OCI-LY7 (cell line): ENCODE measurements at regions not wholly inside any gene's neighbourhood (a gene's known extent, or its start where the extent isn't known, plus 50 kb on each side); places are given as distances from the start of the nearest gene placed in this dataset.

ENCODE experiments used
- BruUV-seq: library from RNA; stranded (reverse); fragments of 400-500 nt; replicated peaks from 2 replicates; lab custom pipeline; 2021; lab: Mats Ljungman, UMichigan
- CTCF ChIA-PET: fragments of 300-600 bp; sonication (Branson Sonifier 250); formaldehyde crosslinking; loops from one replicate; lab custom pipeline; 2022; ENCODE audit warnings: antibody characterized with exemption; ENCODE audit not compliant: unreplicated experiment; lab: Charles Lee
- POLR2A ChIA-PET: fragments of 300-600 bp; sonication (Branson Sonifier 250); formaldehyde crosslinking; loops from one replicate; lab custom pipeline; 2022; ENCODE audit warnings: antibody characterized with exemption; lab: Charles Lee
- DNase-seq: peaks from one replicate; pipeline ENCODE4 v3.0.0-alpha.2; 2015; ENCODE audit warnings: low spot score
- H2AFZ ChIP-seq: fragments of 200-600 bp; sonication (generic), shearing (Covaris generic); 2 replicates; pipeline ENCODE4 v1.6.1; 2014; ENCODE audit warnings: mild to moderate bottlenecking, antibody characterized with exemption, low read length, moderate library complexity
- H3K27ac ChIP-seq: fragments of 200-600 bp; sonication (generic); 2 replicates; pipeline ENCODE4 v1.5.1; 2014; ENCODE audit warnings: mixed run types, low read depth, mild to moderate bottlenecking, moderate library complexity, low read length, inconsistent platforms; ENCODE audit not compliant: poor library complexity, severe bottlenecking
- H3K36me3 ChIP-seq: fragments of 200-600 bp; sonication (generic); 2 replicates; pipeline ENCODE4 v1.6.1; 2014; ENCODE audit warnings: mild to moderate bottlenecking, antibody characterized with exemption, low read length, moderate library complexity, mixed read lengths; ENCODE audit not compliant: insufficient read depth
- H3K4me1 ChIP-seq: fragments of 200-600 bp; sonication (generic); 2 replicates; pipeline ENCODE4 v1.5.1; 2014; ENCODE audit warnings: mild to moderate bottlenecking, low read length; ENCODE audit not compliant: insufficient read depth, poor library complexity, severe bottlenecking
- H3K4me2 ChIP-seq: fragments of 200-600 bp; sonication (generic); 2 replicates; pipeline ENCODE4 v1.6.1; 2014; ENCODE audit warnings: mild to moderate bottlenecking, low read length
- H3K4me3 ChIP-seq: fragments of 200-600 bp; sonication (generic); 2 replicates; pipeline ENCODE4 v1.5.1; 2014; ENCODE audit warnings: mild to moderate bottlenecking, low read depth, low read length; ENCODE audit not compliant: poor library complexity, severe bottlenecking
- H3K79me2 ChIP-seq: fragments of 200-600 bp; sonication (generic); 2 replicates; pipeline ENCODE4 v1.6.1; 2016; ENCODE audit warnings: low read depth, mild to moderate bottlenecking, low read length, moderate library complexity, mixed read lengths; ENCODE audit not compliant: insufficient read depth
- H3K9me2 ChIP-seq: fragments of 200-600 bp; sonication (generic); 2 replicates; pipeline ENCODE4 v1.6.1; 2016; ENCODE audit warnings: mild to moderate bottlenecking, low read length, mixed read lengths; ENCODE audit not compliant: insufficient read depth
- H3K9me3 ChIP-seq: fragments of 200-600 bp; sonication (generic); 2 replicates; pipeline ENCODE4 v1.6.1; 2014; ENCODE audit warnings: mild to moderate bottlenecking, mixed run types, low read length, mixed read lengths
- H4K20me1 ChIP-seq: fragments of 200-600 bp; sonication (generic); 2 replicates; pipeline ENCODE4 v1.6.1; 2014; ENCODE audit warnings: mild to moderate bottlenecking, antibody characterized with exemption, low read length, moderate library complexity, mixed read lengths; ENCODE audit not compliant: insufficient read depth
- EZH2phosphoT487 ChIP-seq: fragments of 200-600 bp; sonication (generic); IDR thresholded peaks from 2 replicates; pipeline ENCODE4 v1.6.1; 2018; ENCODE audit warnings: low read depth, borderline replicate concordance, mild to moderate bottlenecking, mixed run types, antibody characterized with exemption, low read length, moderate library complexity, mixed read lengths
- intact Hi-C: fragments of 100-400 bp; cut with micrococcal nuclease; formaldehyde crosslinking; loops from one replicate; pipeline ENCODE4 v1.10.0; 2022; ENCODE audit not compliant: unreplicated experiment
- TF ChIP-seq, protein P1 (sequence below): fragments of 200-600 bp; sonication (generic); conservative IDR thresholded peaks from 2 replicates; pipeline ENCODE4 v1.5.1; 2014; ENCODE audit warnings: mild to moderate bottlenecking, antibody characterized with exemption, low read length, moderate library complexity, mixed read lengths

GRCh38 chr4:14317351-14317750, 684.9 kb upstream of the CPEB2 start:
- Histone ChIP-seq H3K27ac (no peak overlapping the region), H3K9me2 (no peaks in the 10 kb centered on the region), H3K79me2 (no peaks in the 10 kb centered on the region), H3K36me3 (no peaks in the 10 kb centered on the region), H3K9me3 (no peaks in the 10 kb centered on the region), H3K4me3 (no peak overlapping the region), H4K20me1 (no peaks in the 10 kb centered on the region), H3K4me2 (no peak overlapping the region), H2AFZ (no peak overlapping the region), H3K4me1 (no peaks in the 10 kb centered on the region)
- POLR2A ChIA-PET, result no interaction called here
- intact Hi-C loops, result no loop called here
- CTCF ChIA-PET, result no interaction called here
- no TSS peak for BruUV-seq
- DNase-seq, result no peak
- TF ChIP-seq, protein P1, sequence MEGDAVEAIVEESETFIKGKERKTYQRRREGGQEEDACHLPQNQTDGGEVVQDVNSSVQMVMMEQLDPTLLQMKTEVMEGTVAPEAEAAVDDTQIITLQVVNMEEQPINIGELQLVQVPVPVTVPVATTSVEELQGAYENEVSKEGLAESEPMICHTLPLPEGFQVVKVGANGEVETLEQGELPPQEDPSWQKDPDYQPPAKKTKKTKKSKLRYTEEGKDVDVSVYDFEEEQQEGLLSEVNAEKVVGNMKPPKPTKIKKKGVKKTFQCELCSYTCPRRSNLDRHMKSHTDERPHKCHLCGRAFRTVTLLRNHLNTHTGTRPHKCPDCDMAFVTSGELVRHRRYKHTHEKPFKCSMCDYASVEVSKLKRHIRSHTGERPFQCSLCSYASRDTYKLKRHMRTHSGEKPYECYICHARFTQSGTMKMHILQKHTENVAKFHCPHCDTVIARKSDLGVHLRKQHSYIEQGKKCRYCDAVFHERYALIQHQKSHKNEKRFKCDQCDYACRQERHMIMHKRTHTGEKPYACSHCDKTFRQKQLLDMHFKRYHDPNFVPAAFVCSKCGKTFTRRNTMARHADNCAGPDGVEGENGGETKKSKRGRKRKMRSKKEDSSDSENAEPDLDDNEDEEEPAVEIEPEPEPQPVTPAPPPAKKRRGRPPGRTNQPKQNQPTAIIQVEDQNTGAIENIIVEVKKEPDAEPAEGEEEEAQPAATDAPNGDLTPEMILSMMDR, result no peak
- TF ChIP-seq EZH2phosphoT487, result no peak

DNA sequence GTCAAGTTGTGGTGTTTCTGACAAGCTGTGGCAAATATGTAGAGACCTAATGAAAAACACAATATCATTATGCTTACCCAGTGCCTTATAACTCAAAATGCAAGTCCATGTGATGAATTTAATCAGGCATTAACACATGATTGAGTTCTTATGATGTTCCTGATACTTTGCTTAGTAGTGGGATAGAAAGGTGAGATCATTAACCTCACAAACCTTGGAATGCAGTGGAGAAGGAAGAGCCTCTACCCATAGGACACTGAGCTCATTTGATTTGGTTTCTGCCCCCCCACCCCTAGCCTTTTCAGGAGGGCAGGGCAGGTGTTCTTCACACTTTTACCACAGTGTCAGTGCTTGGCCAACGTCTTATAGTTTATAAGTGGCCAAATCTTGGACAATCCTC, 683.6 kb upstream of the CPEB2 start:
- no peaks in the 10 kb centered on the region for H3K4me1 ChIP-seq
- no peak overlapping the region for H3K4me3 ChIP-seq
- H4K20me1 ChIP-seq, result no peaks in the 10 kb centered on the region
- H3K9me2 ChIP-seq, result no peaks in the 10 kb centered on the region
- TF ChIP-seq, protein P1, result no peak
- no peak for TF ChIP-seq EZH2phosphoT487
- POLR2A ChIA-PET, result no interaction called here
- CTCF ChIA-PET, result no interaction called here
- H2AFZ ChIP-seq, result no peak overlapping the region
- intact Hi-C loops, result no loop called here
- H3K9me3 ChIP-seq, result no peaks in the 10 kb centered on the region
- no peak for DNase-seq
- H3K27ac ChIP-seq, result no peak overlapping the region
- no peaks in the 10 kb centered on the region for H3K36me3 ChIP-seq
- no peaks in the 10 kb centered on the region for H3K79me2 ChIP-seq
- no TSS peak for BruUV-seq
- H3K4me2 ChIP-seq, result no peak overlapping the region

DNA sequence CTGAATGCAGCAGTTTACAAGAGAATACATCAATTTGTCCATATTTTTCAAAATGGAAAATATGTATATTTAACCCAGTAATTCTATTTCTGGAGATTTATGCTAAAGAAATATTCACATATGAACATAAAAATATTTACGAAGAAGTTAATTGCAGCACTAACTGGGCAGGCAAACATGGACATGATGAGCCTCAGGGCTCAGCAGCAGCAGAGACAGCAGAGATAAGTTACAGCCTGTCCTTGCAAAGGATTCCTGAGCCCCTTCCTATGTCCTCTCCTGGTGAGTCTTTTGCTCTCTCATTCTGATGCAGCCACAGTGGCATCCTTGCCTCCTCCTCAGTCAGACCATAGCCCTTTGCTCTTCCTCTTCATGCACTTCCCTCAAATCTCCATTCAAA, 680.6 kb upstream of the CPEB2 start:
- Histone ChIP-seq H3K9me2 (no peaks in the 10 kb centered on the region), H3K9me3 (no peaks in the 10 kb centered on the region), H2AFZ (no peak overlapping the region), H3K4me2 (no peak overlapping the region), H4K20me1 (no peaks in the 10 kb centered on the region), H3K79me2 (no peaks in the 10 kb centered on the region), H3K36me3 (no peaks in the 10 kb centered on the region), H3K27ac (no peak overlapping the region), H3K4me1 (no peaks in the 10 kb centered on the region), H3K4me3 (no peak overlapping the region)
- CTCF ChIA-PET, result no interaction called here
- intact Hi-C loops, result no loop called here
- BruUV-seq, result no TSS peak
- DNase-seq, result no peak
- no peak for TF ChIP-seq EZH2phosphoT487
- TF ChIP-seq, protein P1, result no peak
- POLR2A ChIA-PET, result interaction anchor here (0.7 kb wide), 1 partner anchor 1388 kb away, joined by 3 read pairs; no protein-coding TSS in a partner anchor
